Suprapubic skin (tissue), 4 donors: ENCODE measurements at regions not wholly inside any gene's neighbourhood (a gene's known extent, or its start where the extent isn't known, plus 50 kb on each side); places are given as distances from the start of the nearest gene placed in this dataset.

Experiments used
- EP300 ChIP-seq: sonication (generic); formaldehyde crosslinking; IDR thresholded peaks from one replicate; pipeline ENCODE4 v1.6.1; 2017; ENCODE audit warnings: antibody characterized with exemption
- POLR2A ChIP-seq, 2 donors: fragments of 450-650 bp; IDR thresholded peaks; one replicate each; pipeline ENCODE4 v1.6.1; 2017; ENCODE audit warnings: antibody characterized with exemption in 2 of 2, mild to moderate bottlenecking in 2 of 2, moderate library complexity in 2 of 2
- POLR2AphosphoS5 ChIP-seq, 3 donors: sonication (generic); formaldehyde crosslinking; IDR thresholded peaks; one replicate each; pipeline ENCODE4 v1.6.1; 2017; ENCODE audit warnings: antibody characterized with exemption in 3 of 3
- TF ChIP-seq, protein P1 (sequence below), 2 donors: fragments of 200-600 bp in 1 of 2; fragments of 450-650 bp in 1 of 2; sonication (generic) in 1 of 2; IDR thresholded peaks; one replicate each; pipeline ENCODE4 v1.5.1; 2016 to 2019; ENCODE audit warnings: antibody characterized with exemption in 2 of 2, mild to moderate bottlenecking in 1 of 2, moderate library complexity in 1 of 2

DNA sequence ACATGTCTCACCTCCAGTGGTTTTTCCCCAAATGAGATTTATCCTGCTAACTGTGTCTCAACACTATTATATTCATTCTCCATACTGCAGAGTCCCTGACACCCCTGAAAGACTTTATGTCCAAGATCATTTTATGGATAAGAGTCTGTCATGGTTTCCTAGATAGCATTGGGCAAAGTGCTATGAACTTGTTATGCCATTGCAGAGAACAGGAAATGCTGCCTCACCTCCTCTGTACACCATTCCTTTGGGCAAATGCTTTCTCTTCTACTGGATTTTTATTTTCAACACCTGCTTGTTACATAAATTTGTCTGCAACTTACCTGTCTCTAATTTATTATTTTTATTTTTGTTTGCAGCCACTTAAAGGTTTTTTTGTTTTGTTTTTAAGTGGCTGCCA, 652.5 kb upstream of the FAM98A start:
- TF ChIP-seq, protein P1, sequence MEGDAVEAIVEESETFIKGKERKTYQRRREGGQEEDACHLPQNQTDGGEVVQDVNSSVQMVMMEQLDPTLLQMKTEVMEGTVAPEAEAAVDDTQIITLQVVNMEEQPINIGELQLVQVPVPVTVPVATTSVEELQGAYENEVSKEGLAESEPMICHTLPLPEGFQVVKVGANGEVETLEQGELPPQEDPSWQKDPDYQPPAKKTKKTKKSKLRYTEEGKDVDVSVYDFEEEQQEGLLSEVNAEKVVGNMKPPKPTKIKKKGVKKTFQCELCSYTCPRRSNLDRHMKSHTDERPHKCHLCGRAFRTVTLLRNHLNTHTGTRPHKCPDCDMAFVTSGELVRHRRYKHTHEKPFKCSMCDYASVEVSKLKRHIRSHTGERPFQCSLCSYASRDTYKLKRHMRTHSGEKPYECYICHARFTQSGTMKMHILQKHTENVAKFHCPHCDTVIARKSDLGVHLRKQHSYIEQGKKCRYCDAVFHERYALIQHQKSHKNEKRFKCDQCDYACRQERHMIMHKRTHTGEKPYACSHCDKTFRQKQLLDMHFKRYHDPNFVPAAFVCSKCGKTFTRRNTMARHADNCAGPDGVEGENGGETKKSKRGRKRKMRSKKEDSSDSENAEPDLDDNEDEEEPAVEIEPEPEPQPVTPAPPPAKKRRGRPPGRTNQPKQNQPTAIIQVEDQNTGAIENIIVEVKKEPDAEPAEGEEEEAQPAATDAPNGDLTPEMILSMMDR (IDR thresholded peaks at IDR 0.05), result no peak
- TF ChIP-seq POLR2AphosphoS5 (IDR thresholded peaks at IDR 0.05) (no peak), POLR2A (IDR thresholded peaks at IDR 0.05) (no peak), EP300 (no peak)
